HG02870 (cell line): ENCODE measurements at regions not wholly inside any gene's neighbourhood (a gene's known extent, or its start where the extent isn't known, plus 50 kb on each side); places are given as distances from the start of the nearest gene placed in this dataset.
"Not testable (repeated sequence)": the region's sequence is repeated elsewhere in the genome, so short reads cannot be mapped to it uniquely, and the experiment has no call there.

Experiments used
- ATAC-seq: cut with Tn5 transposase; IDR thresholded peaks from one replicate; pipeline ENCODE4 v1.9.1; 2021; ENCODE audit warnings: mild to moderate bottlenecking, moderate library complexity; ENCODE audit not compliant: unreplicated experiment

- no peak for ATAC-seq
These were observed 443.1 kb upstream of the FMR1 start for GRCh38 chrX:147468600-147468999.

GRCh38 chrX:147476008-147476407 lies 435.7 kb upstream of the FMR1 start:
- peak; percentile 51 for ATAC-seq

GRCh38 chrX:147478899-147479298 lies 432.8 kb upstream of the FMR1 start:
- ATAC-seq = no peak

- ATAC-seq = no peak
These were observed 426.5 kb upstream of the FMR1 start for GRCh38 chrX:147485207-147485606.

GRCh38 chrX:147494365-147494764 lies 417.4 kb upstream of the FMR1 start:
- no peak for ATAC-seq

- ATAC-seq = no peak
These were observed 412.9 kb upstream of the FMR1 start for GRCh38 chrX:147498796-147499195.

- no peak for ATAC-seq
These were observed 388.7 kb upstream of the FMR1 start for GRCh38 chrX:147522981-147523380.

- ATAC-seq = no peak
These were observed 378.3 kb upstream of the FMR1 start for GRCh38 chrX:147533426-147533825.

- no peak for ATAC-seq
These were observed 374.5 kb upstream of the FMR1 start for GRCh38 chrX:147537172-147537571.

GRCh38 chrX:147548023-147548422 lies 363.7 kb upstream of the FMR1 start:
- not testable (repeated sequence) for ATAC-seq

- ATAC-seq = no peak
These were observed 361.5 kb upstream of the FMR1 start for GRCh38 chrX:147550217-147550616.

- ATAC-seq = no peak
These were observed 352.5 kb upstream of the FMR1 start for GRCh38 chrX:147559191-147559590.

- ATAC-seq = no peak
These were observed 346.5 kb upstream of the FMR1 start for GRCh38 chrX:147565237-147565636.

- ATAC-seq = no peak
These were observed 341.2 kb upstream of the FMR1 start for GRCh38 chrX:147570483-147570882.

- ATAC-seq = no peak
These were observed 338.5 kb upstream of the FMR1 start for GRCh38 chrX:147573266-147573665.

- ATAC-seq = no peak
These were observed 309.5 kb upstream of the FMR1 start for GRCh38 chrX:147602176-147602696.

GRCh38 chrX:147626605-147627004 lies 285.1 kb upstream of the FMR1 start:
- ATAC-seq = no peak

GRCh38 chrX:147635186-147635585 lies 276.5 kb upstream of the FMR1 start:
- no peak for ATAC-seq

- ATAC-seq = no peak
These were observed 274.5 kb upstream of the FMR1 start for GRCh38 chrX:147637190-147637589.

- ATAC-seq = no peak
These were observed 264.6 kb upstream of the FMR1 start for GRCh38 chrX:147646949-147647723.

GRCh38 chrX:147675819-147676218 lies 235.9 kb upstream of the FMR1 start:
- no peak for ATAC-seq

GRCh38 chrX:147679356-147680005 lies 232.2 kb upstream of the FMR1 start:
- ATAC-seq = no peak
